GM12892 (cell line): ENCODE measurements at regions not wholly inside any gene's neighbourhood (a gene's known extent, or its start where the extent isn't known, plus 50 kb on each side); places are given as distances from the start of the nearest gene placed in this dataset.

Experiments used
- POLR2A ChIP-seq: IDR thresholded peaks from 2 replicates; pipeline ENCODE4 v1.6.1; 2011; ENCODE audit warnings: low read depth, low read length, control low read depth
- TAF1 ChIP-seq: IDR thresholded peaks from 2 replicates; pipeline ENCODE4 v1.6.1; 2011; ENCODE audit warnings: low read depth, mild to moderate bottlenecking, control low read depth, low read length, borderline replicate concordance

- TF ChIP-seq TAF1 (no peak), POLR2A (no peak)
These were observed 211.7 kb downstream of the PLK2 start for GRCh38 chr5:58248221-58248620.
